HG03095 (cell line): ENCODE measurements at regions not wholly inside any gene's neighbourhood (a gene's known extent, or its start where the extent isn't known, plus 50 kb on each side); places are given as distances from the start of the nearest gene placed in this dataset.
"Not testable (repeated sequence)": the region's sequence is repeated elsewhere in the genome, so short reads cannot be mapped to it uniquely, and the experiment has no call there.

Source experiments
- ATAC-seq: cut with Tn5 transposase; IDR thresholded peaks from one replicate; pipeline ENCODE4 v1.9.1; 2021; ENCODE audit warnings: moderate library complexity; ENCODE audit not compliant: unreplicated experiment

- no peak for ATAC-seq
Observed at GRCh38 chr10:23543691-23544380, 105.0 kb downstream of the OTUD1 start.

GRCh38 chr10:23545866-23546265 lies 107.0 kb downstream of the OTUD1 start:
- ATAC-seq = not testable (repeated sequence)

GRCh38 chr10:23556727-23557440 lies 118.0 kb downstream of the OTUD1 start:
- ATAC-seq = no peak

GRCh38 chr10:23557777-23558176 lies 118.9 kb downstream of the OTUD1 start:
- ATAC-seq = no peak

- no peak for ATAC-seq
Observed at GRCh38 chr10:23558361-23558799, 119.5 kb downstream of the OTUD1 start.

- ATAC-seq = no peak
Observed at GRCh38 chr10:23568996-23569395, 130.1 kb downstream of the OTUD1 start.

GRCh38 chr10:23571884-23572283 lies 133.0 kb downstream of the OTUD1 start:
- ATAC-seq = no peak

- no peak for ATAC-seq
Observed at GRCh38 chr10:23581906-23582450, 143.1 kb downstream of the OTUD1 start.

GRCh38 chr10:23584396-23584795 lies 145.5 kb downstream of the OTUD1 start:
- no peak for ATAC-seq

- ATAC-seq = no peak
Observed at GRCh38 chr10:23585186-23585585, 146.3 kb downstream of the OTUD1 start.

GRCh38 chr10:23585666-23586065 lies 146.8 kb downstream of the OTUD1 start:
- no peak for ATAC-seq

GRCh38 chr10:23595278-23595677 lies 156.4 kb downstream of the OTUD1 start:
- ATAC-seq = not testable (repeated sequence)

GRCh38 chr10:23604613-23605012 lies 165.7 kb downstream of the OTUD1 start:
- ATAC-seq = no peak

GRCh38 chr10:23606456-23606855 lies 167.6 kb downstream of the OTUD1 start:
- no peak for ATAC-seq

- ATAC-seq = no peak
Observed at GRCh38 chr10:23608926-23609325, 170.1 kb downstream of the OTUD1 start.

- ATAC-seq = no peak
Observed at GRCh38 chr10:23610626-23611307, 171.9 kb downstream of the OTUD1 start.

GRCh38 chr10:23611308-23612029 lies 172.6 kb downstream of the OTUD1 start:
- no peak for ATAC-seq

- no peak for ATAC-seq
Observed at GRCh38 chr10:23613900-23614299, 175.0 kb downstream of the OTUD1 start.

- ATAC-seq = no peak
Observed at GRCh38 chr10:23614483-23614882, 175.6 kb downstream of the OTUD1 start.

- no peak for ATAC-seq
Observed at GRCh38 chr10:23630376-23630775, 191.5 kb downstream of the OTUD1 start.

- no peak for ATAC-seq
Observed at GRCh38 chr10:23630885-23631284, 192.0 kb downstream of the OTUD1 start.
